Coronary artery (tissue), 2 donors: ENCODE measurements at regions not wholly inside any gene's neighbourhood (a gene's known extent, or its start where the extent isn't known, plus 50 kb on each side); places are given as distances from the start of the nearest gene placed in this dataset.

ENCODE experiments used
- DNase-seq: peaks from one replicate; pipeline ENCODE4 v3.0.0-alpha.2; 2017; ENCODE audit warnings: low spot score
- H3K27ac ChIP-seq, 2 donors: fragments of 200-600 bp; sonication (generic); one replicate each; pipeline ENCODE4 v1.5.1; 2016 to 2019
- H3K4me3 ChIP-seq: fragments of 200-600 bp; sonication (generic); 2 replicates; pipeline ENCODE4 v1.5.1; 2016; ENCODE audit warnings: mild to moderate bottlenecking, moderate library complexity
- TF ChIP-seq, protein P1 (sequence below): fragments of 200-600 bp; sonication (generic); IDR thresholded peaks from one replicate; pipeline ENCODE4 v1.5.1; 2019; ENCODE audit warnings: antibody characterized with exemption

- Histone ChIP-seq H3K4me3 (no peak overlapping the region), H3K27ac (no peak overlapping the region)
- TF ChIP-seq, protein P1, sequence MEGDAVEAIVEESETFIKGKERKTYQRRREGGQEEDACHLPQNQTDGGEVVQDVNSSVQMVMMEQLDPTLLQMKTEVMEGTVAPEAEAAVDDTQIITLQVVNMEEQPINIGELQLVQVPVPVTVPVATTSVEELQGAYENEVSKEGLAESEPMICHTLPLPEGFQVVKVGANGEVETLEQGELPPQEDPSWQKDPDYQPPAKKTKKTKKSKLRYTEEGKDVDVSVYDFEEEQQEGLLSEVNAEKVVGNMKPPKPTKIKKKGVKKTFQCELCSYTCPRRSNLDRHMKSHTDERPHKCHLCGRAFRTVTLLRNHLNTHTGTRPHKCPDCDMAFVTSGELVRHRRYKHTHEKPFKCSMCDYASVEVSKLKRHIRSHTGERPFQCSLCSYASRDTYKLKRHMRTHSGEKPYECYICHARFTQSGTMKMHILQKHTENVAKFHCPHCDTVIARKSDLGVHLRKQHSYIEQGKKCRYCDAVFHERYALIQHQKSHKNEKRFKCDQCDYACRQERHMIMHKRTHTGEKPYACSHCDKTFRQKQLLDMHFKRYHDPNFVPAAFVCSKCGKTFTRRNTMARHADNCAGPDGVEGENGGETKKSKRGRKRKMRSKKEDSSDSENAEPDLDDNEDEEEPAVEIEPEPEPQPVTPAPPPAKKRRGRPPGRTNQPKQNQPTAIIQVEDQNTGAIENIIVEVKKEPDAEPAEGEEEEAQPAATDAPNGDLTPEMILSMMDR = no peak
- no peak for DNase-seq
These were observed 383.8 kb upstream of the RPS23 start for GRCh38 chr5:82661933-82662332.

GRCh38 chr5:82661462-82661861, 383.3 kb upstream of the RPS23 start:
- Histone ChIP-seq H3K4me3 (no peak overlapping the region), H3K27ac (no peak overlapping the region)
- DNase-seq = no peak
- TF ChIP-seq, protein P1 = no peak

- Histone ChIP-seq H3K27ac (no peak overlapping the region), H3K4me3 (no peak overlapping the region)
- no peak for DNase-seq
- TF ChIP-seq, protein P1 = no peak
These were observed 381.0 kb upstream of the RPS23 start for GRCh38 chr5:82659115-82659514.

- Histone ChIP-seq H3K4me3 (no peak overlapping the region), H3K27ac (no peak overlapping the region)
- TF ChIP-seq, protein P1 = no peak
- DNase-seq = no peak
These were observed 379.0 kb upstream of the RPS23 start for GRCh38 chr5:82657033-82657699.

DNA sequence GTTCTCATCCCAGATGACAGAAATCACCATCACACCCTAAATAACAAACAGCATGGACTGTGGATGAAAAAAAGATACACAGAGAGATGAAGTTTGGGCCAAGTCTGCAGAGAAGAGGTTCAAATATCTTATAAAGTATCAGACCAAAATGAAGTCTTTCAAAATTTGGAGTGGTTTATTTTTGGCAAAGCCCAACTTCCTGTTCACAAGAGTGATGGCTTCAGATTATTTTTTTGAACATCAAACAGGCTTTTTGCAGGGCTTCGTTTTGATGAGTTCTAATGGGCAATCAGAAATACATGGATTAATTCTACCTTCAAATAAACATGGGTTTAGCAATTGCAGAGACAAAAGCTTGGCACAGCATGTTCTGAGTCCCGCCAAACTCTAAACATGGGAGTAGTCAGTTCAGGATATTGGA, 378.2 kb upstream of the RPS23 start:
- TF ChIP-seq, protein P1 = no peak
- DNase-seq = no peak
- H3K4me3 ChIP-seq = no peak overlapping the region

DNA sequence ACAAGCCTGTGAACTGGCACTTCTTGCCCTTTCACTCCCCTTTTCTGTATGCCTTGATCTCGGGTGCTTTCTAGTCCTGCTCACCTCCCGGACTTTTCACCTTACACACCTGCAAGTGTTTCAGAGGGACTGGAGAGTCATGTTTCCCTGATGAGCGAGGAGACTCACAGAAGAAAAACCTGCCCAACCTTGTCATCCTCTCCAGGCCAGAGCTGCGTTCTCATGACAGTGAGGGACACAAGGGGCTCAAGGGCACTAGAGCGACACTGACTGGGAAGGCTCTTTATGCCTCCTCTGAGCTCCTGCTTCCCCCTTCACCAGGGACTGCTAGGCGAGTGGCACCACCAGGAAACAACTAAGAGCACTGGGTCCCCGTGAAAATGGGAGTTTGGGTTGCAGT, 376.9 kb upstream of the RPS23 start:
- no peak overlapping the region for H3K27ac ChIP-seq
- TF ChIP-seq, protein P1 = no peak
- no peak for DNase-seq
- no peak overlapping the region for H3K4me3 ChIP-seq

More for the DNA sequence above, 378.2 kb upstream of the RPS23 start:
- no peak overlapping the region for H3K27ac ChIP-seq

- TF ChIP-seq, protein P1 = no peak
- no peak overlapping the region for H3K27ac ChIP-seq
- H3K4me3 ChIP-seq = no peak overlapping the region
- no peak for DNase-seq
These were observed 371.8 kb upstream of the RPS23 start for GRCh38 chr5:82649943-82650342.
